Kidney (tissue), 13 donors: ENCODE measurements at regions not wholly inside any gene's neighbourhood (a gene's known extent, or its start where the extent isn't known, plus 50 kb on each side); places are given as distances from the start of the nearest gene placed in this dataset.

Source experiments
- DNase-seq, 5 donors: peaks; one replicate each; pipeline ENCODE4 v3.0.0-alpha.2; 2013 to 2020
- FAIRE-seq: peaks from 2 replicates; lab custom pipeline; 2012; peaks lifted over from hg19 to GRCh38; lab: Jason Lieb, UNC
- H3K27ac ChIP-seq, 2 donors: one replicate each; pipeline ENCODE4 v1.7.0; 2013; ENCODE audit warnings: low read depth in 2 of 2, low read length in 2 of 2, inconsistent platforms in 1 of 2
- H3K27me3 ChIP-seq: one replicate; pipeline ENCODE4 v1.7.1; 2013; ENCODE audit warnings: low read length, inconsistent platforms; ENCODE audit not compliant: control insufficient read depth, insufficient read depth
- H3K36me3 ChIP-seq, 3 donors: one replicate each; pipeline versions ENCODE4 v1.7.0 to v1.7.1; 2013; ENCODE audit warnings: low read length in 3 of 3, control low read depth in 1 of 3, inconsistent platforms in 1 of 3; ENCODE audit not compliant: insufficient read depth in 3 of 3, control insufficient read depth in 2 of 3
- H3K4me1 ChIP-seq, 3 donors: one replicate each; pipeline versions ENCODE4 v1.7.0 to v1.7.1; 2013; ENCODE audit warnings: low read length in 3 of 3, inconsistent platforms in 1 of 3, low read depth in 1 of 3; ENCODE audit not compliant: control insufficient read depth in 2 of 3, insufficient read depth in 2 of 3
- H3K4me3 ChIP-seq, 3 donors: one replicate each; pipeline versions ENCODE4 v1.7.0 to v1.8.1; 2013; ENCODE audit warnings: low read length in 3 of 3, control low read depth in 1 of 3, inconsistent platforms in 1 of 3
- H3K9ac ChIP-seq, 3 donors: one replicate each; pipeline versions ENCODE4 v1.7.0 to v1.7.1; 2013; ENCODE audit warnings: low read length in 3 of 3, control low read depth in 1 of 3, inconsistent platforms in 1 of 3
- H3K9me3 ChIP-seq, 3 donors: one replicate each; pipeline versions ENCODE4 v1.7.0 to v1.7.1; 2013; ENCODE audit warnings: low read length in 3 of 3, control low read depth in 1 of 3, inconsistent platforms in 1 of 3; ENCODE audit not compliant: control insufficient read depth in 2 of 3, insufficient read depth in 1 of 3
- intact Hi-C: fragments of 100-400 bp; cut with DNase I; formaldehyde crosslinking; loops from one replicate; pipeline ENCODE4 v1.11.1; 2022
- TF ChIP-seq, protein P1 (sequence below): IDR thresholded peaks from 3 replicates; pipeline ENCODE4 v1.5.1; 2012; ENCODE audit warnings: mild to moderate bottlenecking, moderate library complexity, borderline replicate concordance; ENCODE audit not compliant: insufficient read depth; ENCODE audit errors: extremely low read depth
- donor health status: control.
- donor health status: control.
- donor health status: control.
- donor health status: control.
- donor health status: control.
- donor health status: DM: yes; HTN: yes; CAD: no.
- donor health status: Normal renal cell carcinoma (clear cell type).

- TF ChIP-seq, protein P1, sequence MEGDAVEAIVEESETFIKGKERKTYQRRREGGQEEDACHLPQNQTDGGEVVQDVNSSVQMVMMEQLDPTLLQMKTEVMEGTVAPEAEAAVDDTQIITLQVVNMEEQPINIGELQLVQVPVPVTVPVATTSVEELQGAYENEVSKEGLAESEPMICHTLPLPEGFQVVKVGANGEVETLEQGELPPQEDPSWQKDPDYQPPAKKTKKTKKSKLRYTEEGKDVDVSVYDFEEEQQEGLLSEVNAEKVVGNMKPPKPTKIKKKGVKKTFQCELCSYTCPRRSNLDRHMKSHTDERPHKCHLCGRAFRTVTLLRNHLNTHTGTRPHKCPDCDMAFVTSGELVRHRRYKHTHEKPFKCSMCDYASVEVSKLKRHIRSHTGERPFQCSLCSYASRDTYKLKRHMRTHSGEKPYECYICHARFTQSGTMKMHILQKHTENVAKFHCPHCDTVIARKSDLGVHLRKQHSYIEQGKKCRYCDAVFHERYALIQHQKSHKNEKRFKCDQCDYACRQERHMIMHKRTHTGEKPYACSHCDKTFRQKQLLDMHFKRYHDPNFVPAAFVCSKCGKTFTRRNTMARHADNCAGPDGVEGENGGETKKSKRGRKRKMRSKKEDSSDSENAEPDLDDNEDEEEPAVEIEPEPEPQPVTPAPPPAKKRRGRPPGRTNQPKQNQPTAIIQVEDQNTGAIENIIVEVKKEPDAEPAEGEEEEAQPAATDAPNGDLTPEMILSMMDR = no peak
- no peak overlapping the region for H3K9ac ChIP-seq
- no peaks in the 10 kb centered on the region for H3K27me3 ChIP-seq
- H3K27ac ChIP-seq = no peak overlapping the region
- no peaks in the 10 kb centered on the region for H3K9me3 ChIP-seq
- DNase-seq (no peak), FAIRE-seq (no peak)
- H3K4me3 ChIP-seq = no peak overlapping the region
- H3K36me3 ChIP-seq = no peaks in the 10 kb centered on the region
- intact Hi-C loops = no loop called here
- H3K4me1 ChIP-seq = no peaks in the 10 kb centered on the region
Measured at GRCh38 chr14:62066304-62066703, 304.1 kb downstream of the SNAPC1 start.

DNA sequence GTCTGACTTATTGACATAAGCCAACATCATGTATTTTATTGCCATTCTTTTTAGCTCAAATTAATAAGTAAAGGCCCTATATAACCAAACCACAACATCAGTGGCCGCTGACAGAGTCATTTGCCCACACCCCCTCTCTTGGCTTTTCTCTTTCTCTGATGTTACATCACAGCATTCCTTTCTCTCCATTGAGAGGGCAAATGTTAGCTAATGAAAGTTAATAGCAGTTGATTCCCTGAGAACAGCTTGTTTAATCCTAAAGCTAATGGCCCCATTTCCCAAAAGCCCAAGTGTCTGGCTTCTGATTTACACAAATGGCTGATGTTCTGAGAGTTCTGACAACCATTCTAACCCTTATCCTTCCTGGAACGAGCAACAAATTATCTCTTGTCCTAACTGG, 308.8 kb downstream of the SNAPC1 start:
- H3K36me3 ChIP-seq = no peaks in the 10 kb centered on the region
- no peak overlapping the region for H3K27ac ChIP-seq
- intact Hi-C loops = no loop called here
- H3K27me3 ChIP-seq = no peaks in the 10 kb centered on the region
- no peak overlapping the region for H3K9ac ChIP-seq
- DNase-seq (peak in 1 of 5 donors; percentile 6), FAIRE-seq (no peak)
- no peaks in the 10 kb centered on the region for H3K4me1 ChIP-seq
- H3K9me3 ChIP-seq = no peaks in the 10 kb centered on the region
- TF ChIP-seq, protein P1 = no peak
- H3K4me3 ChIP-seq = no peak overlapping the region

DNA sequence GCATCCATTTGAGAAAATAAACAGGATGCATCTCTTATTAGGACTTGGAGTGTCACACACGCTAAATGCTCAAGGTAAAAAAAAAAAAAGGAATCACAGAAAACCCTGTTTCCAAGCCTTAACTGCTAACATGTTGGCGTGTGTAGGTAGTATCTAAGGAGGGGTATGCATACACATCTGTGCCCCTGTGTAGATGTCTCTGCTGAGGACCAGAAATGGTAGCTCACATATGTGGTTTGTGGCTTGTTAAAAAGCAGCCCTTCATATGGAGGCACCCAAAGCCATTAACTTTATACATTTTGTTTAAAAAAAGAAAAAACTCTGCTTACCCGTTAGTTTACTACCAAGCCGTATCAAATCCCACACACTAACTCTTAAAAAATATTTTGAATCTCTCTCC, 314.1 kb downstream of the SNAPC1 start:
- TF ChIP-seq, protein P1 = no peak
- intact Hi-C loops = no loop called here
- Histone ChIP-seq H3K4me3 (no peak overlapping the region), H3K27ac (no peak overlapping the region), H3K9me3 (no peaks in the 10 kb centered on the region), H3K9ac (no peak overlapping the region), H3K4me1 (no peaks in the 10 kb centered on the region), H3K36me3 (no peaks in the 10 kb centered on the region), H3K27me3 (no peaks in the 10 kb centered on the region)
- FAIRE-seq (no peak), DNase-seq (no peak)
